C1 segment of cervical spinal cord (tissue), 14 donors: ENCODE measurements at regions not wholly inside any gene's neighbourhood (a gene's known extent, or its start where the extent isn't known, plus 50 kb on each side); places are given as distances from the start of the nearest gene placed in this dataset.
A peak's percentile ranks its signal among the peaks of the same experiment; 100 is the strongest.
"Not testable (repeated sequence)": the region's sequence is repeated elsewhere in the genome, so short reads cannot be mapped to it uniquely, and the experiment has no call there.

Experiments
- DNase-seq, 14 donors: peaks; one replicate each; lab custom pipeline; 2025; lab: John Stamatoyannopoulos, UW

GRCh38 chr12:87259391-87259790 lies 769.8 kb downstream of the C12orf50 start:
- no peak for DNase-seq

GRCh38 chr12:87254381-87255030 lies 774.7 kb downstream of the C12orf50 start:
- peak in 1 of 14 donors; percentile 13 for DNase-seq

- DNase-seq = no peak
Observed at GRCh38 chr12:87253157-87253556, 776.0 kb downstream of the C12orf50 start.

- no peak for DNase-seq
Observed at GRCh38 chr12:87246726-87247125, 782.5 kb downstream of the C12orf50 start.

GRCh38 chr12:87238466-87238865 lies 790.7 kb downstream of the C12orf50 start:
- DNase-seq = no peak

- DNase-seq = no peak
Observed at GRCh38 chr12:87234898-87235297, 794.3 kb downstream of the C12orf50 start.

- no peak for DNase-seq
Observed at GRCh38 chr12:87233671-87234070, 795.5 kb downstream of the C12orf50 start.

- no peak for DNase-seq
Observed at GRCh38 chr12:87231818-87232217, 797.4 kb downstream of the C12orf50 start.

- no peak for DNase-seq
Observed at GRCh38 chr12:87230441-87230840, 798.8 kb downstream of the C12orf50 start.

GRCh38 chr12:87227162-87227561 lies 802.0 kb downstream of the C12orf50 start:
- no peak for DNase-seq

- DNase-seq = no peak
Observed at GRCh38 chr12:87217491-87217890, 811.7 kb downstream of the C12orf50 start.

GRCh38 chr12:87216436-87216835 lies 812.8 kb downstream of the C12orf50 start:
- no peak for DNase-seq

GRCh38 chr12:87202189-87202588 lies 827.0 kb downstream of the C12orf50 start:
- DNase-seq = no peak

- DNase-seq = no peak
Observed at GRCh38 chr12:87201598-87201997, 827.6 kb downstream of the C12orf50 start.

GRCh38 chr12:87200289-87200979 lies 828.8 kb downstream of the C12orf50 start:
- no peak for DNase-seq

GRCh38 chr12:87198181-87198580 lies 831.0 kb downstream of the C12orf50 start:
- peak in 1 of 14 donors; percentile 5 for DNase-seq

- peak in 1 of 14 donors; percentile 33 for DNase-seq
Observed at GRCh38 chr12:87196321-87196720, 832.9 kb downstream of the C12orf50 start.

- DNase-seq = not testable (repeated sequence)
Observed at GRCh38 chr12:87194389-87194788, 834.8 kb downstream of the C12orf50 start.

- DNase-seq = no peak
Observed at GRCh38 chr12:87185367-87185766, 843.8 kb downstream of the C12orf50 start.

- DNase-seq = no peak
Observed at GRCh38 chr12:87182696-87183233, 846.4 kb downstream of the C12orf50 start.

GRCh38 chr12:87171356-87171755 lies 857.8 kb downstream of the C12orf50 start:
- DNase-seq = no peak

GRCh38 chr12:87169010-87169409 lies 860.2 kb downstream of the C12orf50 start:
- no peak for DNase-seq
